Suprapubic skin (tissue), 4 donors: ENCODE measurements at regions not wholly inside any gene's neighbourhood (a gene's known extent, or its start where the extent isn't known, plus 50 kb on each side); places are given as distances from the start of the nearest gene placed in this dataset.

Experiments used
- EP300 ChIP-seq: sonication (generic); formaldehyde crosslinking; IDR thresholded peaks from one replicate; pipeline ENCODE4 v1.6.1; 2017; ENCODE audit warnings: antibody characterized with exemption
- POLR2A ChIP-seq, 2 donors: fragments of 450-650 bp; IDR thresholded peaks; one replicate each; pipeline ENCODE4 v1.6.1; 2017; ENCODE audit warnings: antibody characterized with exemption in 2 of 2, mild to moderate bottlenecking in 2 of 2, moderate library complexity in 2 of 2
- POLR2AphosphoS5 ChIP-seq, 3 donors: sonication (generic); formaldehyde crosslinking; IDR thresholded peaks; one replicate each; pipeline ENCODE4 v1.6.1; 2017; ENCODE audit warnings: antibody characterized with exemption in 3 of 3
- TF ChIP-seq, protein P1 (sequence below), 2 donors: fragments of 200-600 bp in 1 of 2; fragments of 450-650 bp in 1 of 2; sonication (generic) in 1 of 2; IDR thresholded peaks; one replicate each; pipeline ENCODE4 v1.5.1; 2016 to 2019; ENCODE audit warnings: antibody characterized with exemption in 2 of 2, mild to moderate bottlenecking in 1 of 2, moderate library complexity in 1 of 2

DNA sequence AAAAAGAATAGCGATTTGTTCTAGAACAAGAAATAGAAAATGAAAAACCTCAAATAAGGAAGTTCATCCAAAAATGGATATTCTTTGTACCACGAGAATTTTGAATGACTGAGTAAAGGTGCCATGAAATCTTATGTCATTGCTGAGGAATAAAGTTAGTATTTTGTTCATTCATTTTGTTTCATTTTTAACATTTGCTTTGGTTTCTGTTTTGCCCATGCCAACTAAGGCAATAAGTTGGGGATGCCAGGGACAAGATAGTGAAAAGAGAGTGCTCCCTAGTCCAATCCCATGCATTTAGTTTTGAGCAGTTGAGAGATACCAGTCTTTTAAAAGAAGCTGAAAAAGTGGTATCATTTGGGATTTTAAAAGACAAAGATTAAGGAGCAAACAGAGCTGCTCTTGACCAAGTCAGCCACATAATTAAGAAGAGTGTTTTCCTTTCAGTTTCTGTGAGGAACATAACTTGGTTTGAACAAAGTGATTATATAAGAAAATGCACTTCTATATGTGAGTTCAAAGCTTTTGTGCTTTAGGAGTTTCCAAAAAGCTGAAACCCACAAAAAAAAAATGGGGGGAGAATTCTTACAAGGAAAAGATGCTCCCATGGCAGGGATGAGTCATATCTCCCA, 201.4 kb downstream of the PLOD2 start:
- TF ChIP-seq POLR2A (IDR thresholded peaks at IDR 0.05) (no peak), POLR2AphosphoS5 (IDR thresholded peaks at IDR 0.05) (no peak), EP300 (no peak)
- TF ChIP-seq, protein P1, sequence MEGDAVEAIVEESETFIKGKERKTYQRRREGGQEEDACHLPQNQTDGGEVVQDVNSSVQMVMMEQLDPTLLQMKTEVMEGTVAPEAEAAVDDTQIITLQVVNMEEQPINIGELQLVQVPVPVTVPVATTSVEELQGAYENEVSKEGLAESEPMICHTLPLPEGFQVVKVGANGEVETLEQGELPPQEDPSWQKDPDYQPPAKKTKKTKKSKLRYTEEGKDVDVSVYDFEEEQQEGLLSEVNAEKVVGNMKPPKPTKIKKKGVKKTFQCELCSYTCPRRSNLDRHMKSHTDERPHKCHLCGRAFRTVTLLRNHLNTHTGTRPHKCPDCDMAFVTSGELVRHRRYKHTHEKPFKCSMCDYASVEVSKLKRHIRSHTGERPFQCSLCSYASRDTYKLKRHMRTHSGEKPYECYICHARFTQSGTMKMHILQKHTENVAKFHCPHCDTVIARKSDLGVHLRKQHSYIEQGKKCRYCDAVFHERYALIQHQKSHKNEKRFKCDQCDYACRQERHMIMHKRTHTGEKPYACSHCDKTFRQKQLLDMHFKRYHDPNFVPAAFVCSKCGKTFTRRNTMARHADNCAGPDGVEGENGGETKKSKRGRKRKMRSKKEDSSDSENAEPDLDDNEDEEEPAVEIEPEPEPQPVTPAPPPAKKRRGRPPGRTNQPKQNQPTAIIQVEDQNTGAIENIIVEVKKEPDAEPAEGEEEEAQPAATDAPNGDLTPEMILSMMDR (IDR thresholded peaks at IDR 0.05) = no peak
